ENCODE measurements at regions not wholly inside any gene's neighbourhood (a gene's known extent, or its start where the extent isn't known, plus 50 kb on each side); places are given as distances from the start of the nearest gene placed in this dataset.

DNA sequence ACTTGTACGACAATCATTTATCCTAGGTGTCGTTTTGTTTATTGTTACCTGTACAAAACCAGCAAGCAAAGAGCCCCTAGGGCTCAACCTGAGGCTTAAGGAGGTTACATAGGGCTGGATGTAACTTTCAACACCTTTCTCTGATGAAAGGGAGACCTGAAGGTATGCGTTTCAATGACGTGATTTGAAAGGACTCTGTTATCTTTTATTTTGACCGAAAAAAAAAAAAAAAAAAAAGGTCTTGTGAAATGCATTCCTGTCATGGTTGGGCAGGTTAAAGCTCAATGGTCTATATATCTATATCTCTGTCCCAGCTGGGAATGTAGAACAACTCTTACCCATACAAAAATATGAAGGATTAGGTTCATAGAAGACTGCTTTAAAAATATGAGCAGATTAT lies 78.7 kb upstream of the SASH1 start:
- DNase-seq, result no peak

DNA sequence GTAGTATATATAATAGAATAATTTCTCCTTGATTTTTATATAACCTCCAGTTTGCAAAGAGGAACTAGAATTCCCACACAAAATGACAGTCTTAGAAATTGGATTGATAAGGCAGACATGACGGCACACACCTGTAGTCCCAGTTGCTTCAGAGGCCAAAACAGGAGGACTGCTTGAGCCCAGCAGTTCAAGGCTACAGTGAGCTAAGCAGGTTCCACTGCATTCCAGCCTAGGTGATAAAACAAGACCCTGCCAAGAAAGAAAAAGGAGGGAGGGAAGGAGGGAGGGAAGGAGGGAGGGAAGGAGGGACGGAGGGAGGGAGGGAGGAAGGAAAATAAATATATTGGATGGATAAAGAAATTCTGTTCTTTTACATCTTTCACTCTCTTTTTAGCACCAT lies 77.6 kb upstream of the SASH1 start:
- DNase-seq, result no peak

DNA sequence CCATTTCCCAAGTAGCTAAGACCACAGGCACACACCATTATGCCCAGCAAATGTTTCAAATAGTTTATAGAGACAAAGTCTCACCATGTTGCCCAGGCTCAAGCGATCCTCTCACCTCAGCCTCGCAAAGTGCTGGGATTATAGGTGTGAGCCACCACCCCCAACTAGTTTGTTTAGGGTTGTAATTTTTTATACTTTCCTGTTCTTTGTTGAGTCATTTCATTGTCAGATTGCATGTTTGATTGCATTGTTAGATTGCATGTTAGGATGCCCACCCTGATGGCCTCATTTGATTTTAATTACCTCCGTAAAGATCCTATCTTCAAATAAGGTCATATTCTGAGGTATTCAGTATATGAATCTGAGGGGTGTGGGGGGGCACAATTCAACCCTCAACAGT lies 73.3 kb upstream of the SASH1 start:
- no peak for DNase-seq

DNA sequence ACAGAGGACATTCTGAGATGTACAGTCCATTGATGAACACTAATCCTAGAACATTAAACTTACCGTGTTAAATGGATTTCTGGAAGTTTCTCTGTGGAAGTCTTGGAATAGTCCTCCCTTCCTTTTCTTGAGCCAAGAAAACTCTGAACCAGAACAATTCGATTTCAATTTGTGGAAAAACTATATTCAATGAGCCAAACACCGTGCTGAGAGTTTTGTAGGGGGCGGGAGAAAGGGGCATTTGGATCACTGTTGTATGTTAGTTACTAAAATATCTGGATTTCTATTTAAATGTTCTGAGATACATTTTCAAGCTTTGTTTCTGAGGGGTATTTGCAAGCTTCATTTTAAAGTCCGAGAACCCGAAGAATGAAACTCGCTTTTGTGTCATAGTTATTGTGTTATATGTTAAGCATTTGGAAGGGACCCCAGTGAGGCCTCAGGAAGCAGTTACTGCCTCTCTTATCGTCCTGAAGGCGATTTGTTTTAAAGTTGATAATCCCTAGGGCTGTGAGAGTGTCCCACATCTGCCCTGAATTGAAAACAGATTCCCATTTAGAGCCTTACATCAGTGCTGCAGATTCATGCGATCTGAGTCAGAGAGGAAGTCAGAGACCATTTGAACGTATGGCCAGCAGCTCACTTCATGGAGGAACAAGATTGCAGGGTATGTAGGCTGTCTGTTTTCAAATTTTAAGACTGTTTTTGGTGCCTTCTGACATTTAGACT lies 70.8 kb upstream of the SASH1 start:
- DNase-seq, result no peak

DNA sequence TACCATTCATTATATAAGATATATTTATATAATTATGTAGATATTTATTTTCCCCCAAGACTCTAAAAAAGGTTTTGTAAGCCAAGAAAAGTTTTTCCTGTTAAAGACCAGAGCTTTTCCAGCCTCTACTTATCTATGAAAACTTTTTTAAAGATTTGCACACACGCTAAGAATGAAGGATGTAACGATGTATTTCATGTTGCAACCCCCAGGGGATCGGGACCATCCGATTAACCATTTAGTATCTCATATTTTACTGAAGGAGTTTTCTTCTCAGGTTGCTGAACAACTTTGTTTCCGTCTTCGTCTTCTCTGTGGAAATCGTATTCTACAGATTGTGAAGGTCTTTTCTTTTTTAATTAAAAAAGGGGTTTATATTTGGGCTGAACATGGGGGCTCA lies 70.0 kb upstream of the SASH1 start:
- DNase-seq, result no peak

DNA sequence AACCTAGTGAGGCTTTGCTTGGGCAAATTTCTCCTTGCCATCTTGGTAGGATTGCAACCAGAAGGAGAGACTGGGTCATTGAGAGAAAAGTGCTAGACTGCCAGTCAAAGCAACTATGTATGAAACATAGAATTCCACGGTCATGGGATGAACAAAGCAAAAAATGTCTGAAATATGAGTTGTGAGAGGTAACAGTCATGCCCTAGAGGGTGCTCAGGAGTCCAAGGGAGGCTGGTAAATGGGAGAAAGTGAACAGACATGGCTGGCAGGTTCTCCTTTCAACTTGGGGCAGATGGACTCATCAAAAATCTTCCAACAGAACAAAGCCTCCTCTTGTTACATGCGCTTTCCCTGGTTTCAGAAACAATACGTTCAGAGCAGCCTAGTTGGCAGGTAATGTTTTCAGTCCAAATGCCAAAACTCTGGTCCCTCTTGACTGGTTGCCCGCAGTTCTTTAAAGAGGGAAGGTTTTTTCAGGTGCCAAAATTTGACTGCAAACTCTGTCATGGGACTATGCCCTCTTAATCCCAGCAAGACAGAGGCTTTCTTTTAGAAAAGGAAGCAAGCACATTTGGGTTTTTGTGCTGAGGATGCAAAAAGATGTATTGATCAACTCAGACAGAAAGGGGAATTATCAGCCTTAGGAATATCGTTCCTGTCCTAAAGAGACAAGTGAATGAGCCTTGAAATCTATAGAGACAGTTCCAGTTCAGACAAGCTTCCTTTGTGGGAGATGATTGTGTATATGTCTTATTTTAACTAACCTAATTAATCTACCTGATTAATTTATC lies 68.5 kb upstream of the SASH1 start:
- DNase-seq, result no peak

DNA sequence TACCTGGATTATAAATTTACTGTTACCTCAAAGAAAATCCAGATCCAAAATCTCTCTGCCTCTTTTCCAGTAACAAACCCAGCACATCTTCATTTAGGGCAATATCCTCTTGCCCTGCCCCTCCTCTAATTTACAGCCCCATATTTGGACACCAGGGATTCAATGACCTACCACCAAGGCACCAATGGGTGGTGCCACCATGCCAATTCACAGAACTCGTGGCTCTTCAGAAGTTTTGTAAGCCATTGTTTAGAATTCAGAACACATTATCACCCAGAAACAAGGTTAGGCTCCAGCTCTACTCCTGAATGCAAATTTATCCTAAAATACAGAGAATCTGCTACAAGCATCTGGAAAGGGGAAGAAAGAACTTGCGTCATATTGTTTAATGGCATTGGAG lies 67.8 kb upstream of the SASH1 start:
- no peak for DNase-seq

DNA sequence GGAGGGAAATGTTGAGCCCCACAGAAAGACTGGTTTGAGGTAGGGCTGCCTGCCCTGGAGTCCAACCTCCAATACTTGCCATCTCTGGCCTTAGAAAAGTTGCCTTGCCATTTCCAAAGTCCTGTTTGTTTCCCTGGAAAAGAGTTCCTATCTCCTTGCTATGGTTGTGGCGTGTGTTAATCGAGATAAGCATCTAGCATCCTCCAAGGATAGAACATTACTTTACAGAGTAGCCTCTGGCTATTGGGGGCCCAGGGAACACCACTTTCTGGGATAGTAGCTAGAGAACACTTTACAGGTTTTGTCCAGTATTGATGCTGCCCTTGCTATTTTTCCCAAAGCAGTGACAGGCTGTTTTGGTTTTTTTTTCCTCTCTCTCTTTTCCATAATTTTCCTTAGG lies 57.4 kb upstream of the SASH1 start:
- DNase-seq, result no peak

DNA sequence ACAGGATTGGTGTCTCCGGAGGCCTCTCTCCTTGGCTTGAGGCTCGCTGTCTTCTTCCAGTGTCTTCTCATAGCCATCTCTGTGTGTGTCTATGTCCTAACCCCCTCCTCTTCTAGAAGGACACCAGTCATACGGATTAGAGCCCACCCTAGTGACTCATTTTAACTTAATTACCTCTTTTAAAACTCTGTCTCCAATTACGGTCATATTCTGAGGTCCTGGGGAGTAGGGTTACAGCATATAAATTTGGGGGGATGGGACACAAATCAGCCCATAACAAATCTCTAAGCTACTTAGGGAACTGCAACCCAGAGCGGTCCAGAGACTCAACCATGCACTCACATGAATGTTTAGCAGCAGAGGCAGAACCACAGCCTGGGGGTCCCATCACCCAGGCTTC lies 56.1 kb upstream of the SASH1 start:
- DNase-seq, result no peak

DNA sequence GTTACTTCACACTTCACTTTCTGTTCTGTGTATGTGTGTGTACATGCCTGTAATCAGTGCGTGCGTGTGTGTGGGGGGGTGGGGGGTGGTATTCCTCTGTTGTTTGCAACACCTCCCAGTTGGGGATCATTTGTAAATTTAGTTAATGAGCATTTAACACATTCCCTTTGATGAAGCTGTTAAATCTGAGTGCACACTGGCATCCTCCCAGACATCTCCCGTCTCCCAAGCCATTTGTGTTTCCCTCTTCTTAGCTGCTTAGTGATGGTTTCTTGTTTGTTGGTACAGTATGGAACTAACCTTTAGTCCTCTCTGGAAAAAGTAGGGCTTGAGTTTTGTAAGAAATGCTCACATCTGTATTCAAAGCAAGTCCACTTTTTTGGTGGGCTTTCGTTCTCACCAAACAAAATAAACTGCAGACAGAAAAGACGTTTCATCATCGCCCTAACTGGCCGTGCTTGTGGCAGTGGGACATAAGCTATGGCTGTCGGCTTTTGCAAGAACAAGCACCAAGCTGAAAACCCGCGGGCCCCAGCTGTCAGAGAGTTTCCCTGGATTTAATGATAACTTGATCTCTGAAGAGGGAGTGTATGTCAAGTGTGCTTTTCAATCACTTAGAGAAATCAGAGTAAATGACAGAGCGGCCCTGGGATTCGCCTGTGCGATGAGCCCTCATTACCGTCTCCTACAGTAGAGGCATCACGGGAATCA lies 54.9 kb upstream of the SASH1 start:
- no peak for DNase-seq

DNA sequence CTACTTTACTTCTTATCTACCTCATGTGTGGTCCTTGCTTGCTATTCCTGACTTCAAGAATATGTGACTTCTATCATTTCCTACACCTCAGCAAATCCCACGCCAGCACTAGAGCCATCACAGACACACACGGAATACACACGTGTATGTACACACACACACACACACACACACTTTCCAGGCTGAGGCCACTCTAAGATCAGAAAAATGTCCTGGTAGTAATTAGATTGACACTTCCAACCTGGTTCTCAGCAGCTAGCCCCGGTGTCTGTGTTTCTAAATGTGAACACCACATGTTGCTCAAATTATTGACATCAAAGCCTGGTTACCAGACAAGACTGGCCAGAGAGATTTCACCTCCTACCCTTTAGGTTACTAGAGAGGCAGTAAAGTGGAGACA lies 54.1 kb upstream of the SASH1 start:
- no peak for DNase-seq

DNA sequence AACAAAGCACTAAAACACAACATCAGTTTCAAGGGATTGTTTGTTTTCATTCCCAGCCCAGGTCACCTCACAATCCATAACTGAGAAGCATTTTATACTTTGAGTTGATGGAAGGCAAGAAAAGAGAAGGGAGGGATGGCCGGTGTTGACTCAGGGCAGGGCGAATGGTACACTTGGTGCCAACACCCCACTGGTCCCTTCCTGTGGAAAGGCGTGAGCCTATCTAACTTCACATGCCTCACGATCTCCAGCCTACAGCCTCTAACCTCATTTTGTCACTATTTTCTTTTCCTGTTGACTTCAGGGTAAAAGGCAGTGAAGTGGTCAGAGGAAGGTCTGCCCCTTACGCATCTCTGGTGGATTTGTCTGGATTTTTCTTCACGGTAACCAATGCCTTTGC lies 53.5 kb upstream of the SASH1 start:
- no peak for DNase-seq

DNA sequence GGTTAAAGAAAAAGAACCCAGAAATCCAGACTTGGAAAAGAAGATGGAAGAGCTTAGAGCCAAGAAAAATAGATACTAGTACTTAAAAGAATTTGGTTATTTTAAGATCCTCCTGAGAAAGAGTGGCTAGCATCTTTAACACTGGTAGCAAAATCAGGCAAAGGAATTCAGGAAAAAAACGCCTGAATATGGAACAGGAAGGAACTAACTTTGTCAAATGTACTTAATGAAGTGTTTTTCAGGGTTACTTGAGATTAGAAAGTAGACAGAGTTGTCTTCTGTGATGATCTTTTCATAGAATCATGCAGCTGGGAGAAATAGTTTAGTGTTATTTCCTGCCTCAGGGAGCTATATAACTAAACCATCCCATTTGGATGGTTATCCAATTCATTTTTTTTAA lies 50.8 kb upstream of the SASH1 start:
- DNase-seq, result no peak

Data from NCI-H1105 treated with DMSO at 0.1 percent for 48 hours (cell line).